Anterior cingulate cortex (tissue), 58 donors: ENCODE measurements at regions not wholly inside any gene's neighbourhood (a gene's known extent, or its start where the extent isn't known, plus 50 kb on each side); places are given as distances from the start of the nearest gene placed in this dataset.
A peak's percentile ranks its signal among the peaks of the same experiment; 100 is the strongest.
"Not testable (repeated sequence)": the region's sequence is repeated elsewhere in the genome, so short reads cannot be mapped to it uniquely, and the experiment has no call there.

Experiments used
- DNase-seq, 58 donors: peaks; one replicate each; lab custom pipeline; 2025; lab: John Stamatoyannopoulos, UW

GRCh38 chr11:123349382-123349781 is 80.7 kb upstream of the GRAMD1B start:
- no peak for DNase-seq

- DNase-seq: no peak
Measured at GRCh38 chr11:123344790-123345357, 85.2 kb upstream of the GRAMD1B start.

GRCh38 chr11:123344188-123344587 is 85.9 kb upstream of the GRAMD1B start:
- DNase-seq: not testable (repeated sequence)

- no peak for DNase-seq
Measured at GRCh38 chr11:123338997-123339752, 90.9 kb upstream of the GRAMD1B start.

- DNase-seq: no peak
Measured at GRCh38 chr11:123338266-123338800, 91.7 kb upstream of the GRAMD1B start.

- DNase-seq: no peak
Measured at GRCh38 chr11:123334925-123335324, 95.1 kb upstream of the GRAMD1B start.

- not testable (repeated sequence) for DNase-seq
Measured at GRCh38 chr11:123332577-123332976, 97.5 kb upstream of the GRAMD1B start.

- no peak for DNase-seq
Measured at GRCh38 chr11:123330948-123331347, 99.1 kb upstream of the GRAMD1B start.

GRCh38 chr11:123330471-123330870 is 99.6 kb upstream of the GRAMD1B start:
- no peak for DNase-seq

- DNase-seq: peak in 1 of 58 donors; percentile 24
Measured at GRCh38 chr11:123330071-123330470, 100.0 kb upstream of the GRAMD1B start.

- DNase-seq: no peak
Measured at GRCh38 chr11:123328281-123328867, 101.7 kb upstream of the GRAMD1B start.

- no peak for DNase-seq
Measured at GRCh38 chr11:123325533-123325932, 104.5 kb upstream of the GRAMD1B start.

- DNase-seq: no peak
Measured at GRCh38 chr11:123323568-123323967, 106.5 kb upstream of the GRAMD1B start.

- DNase-seq: peak in 4 of 58 donors; percentile 8 to 43 (median 20)
Measured at GRCh38 chr11:123321636-123322035, 108.4 kb upstream of the GRAMD1B start.

- DNase-seq: no peak
Measured at GRCh38 chr11:123318623-123319022, 111.4 kb upstream of the GRAMD1B start.

GRCh38 chr11:123318132-123318531 is 111.9 kb upstream of the GRAMD1B start:
- DNase-seq: not testable (repeated sequence)

GRCh38 chr11:123316003-123316402 is 114.1 kb upstream of the GRAMD1B start:
- DNase-seq: no peak

GRCh38 chr11:123314972-123315371 is 115.1 kb upstream of the GRAMD1B start:
- DNase-seq: peak in 8 of 58 donors; percentile 7 to 37 (median 24)

- DNase-seq: peak in 2 of 58 donors; percentile 5 to 15
Measured at GRCh38 chr11:123313262-123313661, 116.8 kb upstream of the GRAMD1B start.

- no peak for DNase-seq
Measured at GRCh38 chr11:123308077-123308476, 113.0 kb upstream of the CLMP start.

- no peak for DNase-seq
Measured at GRCh38 chr11:123307276-123307675, 112.2 kb upstream of the CLMP start.
